Spleen (tissue), 11 donors: ENCODE measurements at regions not wholly inside any gene's neighbourhood (a gene's known extent, or its start where the extent isn't known, plus 50 kb on each side); places are given as distances from the start of the nearest gene placed in this dataset.

Experiments
- DNase-seq: peaks from one replicate; pipeline ENCODE4 v3.0.0-alpha.2; 2020
- H3K27ac ChIP-seq, 8 donors: fragments of 200-600 bp; sonication (generic) in 7 of 8; 1 replicate in 4 of 8; 2 replicates in 4 of 8; pipeline versions ENCODE4 v1.5.0 to v1.8.0; 2016 to 2021; ENCODE audit warnings: inconsistent platforms in 4 of 8, mild to moderate bottlenecking in 4 of 8, moderate library complexity in 1 of 8
- H3K27me3 ChIP-seq, 7 donors: fragments of 200-600 bp; sonication (generic) in 6 of 7; replicated peaks in 1 of 7; 1 replicate in 4 of 7; 2 replicates in 3 of 7; pipeline versions ENCODE4 v1.5.0 to v1.8.0; 2016 to 2021; ENCODE audit warnings: inconsistent platforms in 3 of 7, mild to moderate bottlenecking in 1 of 7
- H3K36me3 ChIP-seq, 6 donors: fragments of 200-600 bp; sonication (generic) in 5 of 6; 1 replicate in 4 of 6; 2 replicates in 2 of 6; pipeline versions ENCODE4 v1.5.0 to v1.8.0; 2016 to 2021; ENCODE audit warnings: inconsistent platforms in 2 of 6
- H3K4me1 ChIP-seq, 6 donors: fragments of 200-600 bp; sonication (generic) in 5 of 6; 1 replicate in 3 of 6; 2 replicates in 3 of 6; pipeline versions ENCODE4 v1.5.0 to v1.8.0; 2016 to 2021; ENCODE audit warnings: inconsistent platforms in 3 of 6
- H3K4me3 ChIP-seq, 8 donors: fragments of 200-600 bp; sonication (generic) in 7 of 8; 1 replicate in 4 of 8; 2 replicates in 4 of 8; pipeline versions ENCODE4 v1.5.0 to v1.8.0; 2016 to 2021; ENCODE audit warnings: inconsistent platforms in 4 of 8, mild to moderate bottlenecking in 4 of 8, moderate library complexity in 2 of 8
- H3K9me3 ChIP-seq, 8 donors: fragments of 200-600 bp; sonication (generic) in 7 of 8; 1 replicate in 4 of 8; 2 replicates in 4 of 8; pipeline versions ENCODE4 v1.5.0 to v1.8.0; 2016 to 2021; ENCODE audit warnings: inconsistent platforms in 4 of 8
- POLR2A ChIP-seq, 3 donors: fragments of 450-650 bp; IDR thresholded peaks; one replicate each; pipeline ENCODE4 v1.5.1; 2017; ENCODE audit warnings: antibody characterized with exemption in 3 of 3, mild to moderate bottlenecking in 1 of 3
- POLR2AphosphoS5 ChIP-seq, 3 donors: sonication (generic); formaldehyde crosslinking; IDR thresholded peaks; one replicate each; pipeline ENCODE4 v1.5.1; 2017; ENCODE audit warnings: antibody characterized with exemption in 3 of 3
- WGBS, 5 donors: extraction: QIAGEN DNeasy Blood & Tissue Kit in 3 of 5; methylation state at CpG; one replicate each; pipeline versions ENCODE4 v1.1.5 to v1.1.7; 2013 to 2018; 5-methylcytosine and 5-hydroxymethylcytosine counted together
- intact Hi-C: fragments of 100-400 bp; cut with DNase I; formaldehyde crosslinking; loops from one replicate; pipeline ENCODE4 v1.15.0; 2023; ENCODE audit warnings: low total_unique reads
- TF ChIP-seq, protein P1 (sequence below), 11 experiments: fragments of 200-600 bp in 7 of 11; fragments of 450-650 bp in 4 of 11; sonication (generic) in 4 of 11; IDR thresholded peaks in 8 of 11; conservative IDR thresholded peaks in 3 of 11; 1 replicate in 7 of 11; 2 replicates in 4 of 11; pipeline versions ENCODE4 v1.4.0 to v1.8.0; 2016 to 2021; ENCODE audit warnings: antibody characterized with exemption in 11 of 11, inconsistent platforms in 4 of 11, mild to moderate bottlenecking in 1 of 11
- donor health status: healthy with polysubstance abuse.
- donor health status: DM: no; HTN: no; CAD: no; lungs with moderate emphysema.
- donor health status: DM: no; HTN: no; CAD: no.
- donor health status: Bipolar disorder and iron deficiency.
- donor health status: healthy.
- donor health status: DM: no; HTN: no; CAD: no.
- donor health status: DM: yes; HTN: yes; CAD: no.

GRCh38 chr2:129345540-129345939, 633.9 kb upstream of the RAB6C start:
- intact Hi-C loops = no loop called here
- TF ChIP-seq POLR2AphosphoS5 (IDR thresholded peaks at IDR 0.05) = no peak
- TF ChIP-seq, protein P1, sequence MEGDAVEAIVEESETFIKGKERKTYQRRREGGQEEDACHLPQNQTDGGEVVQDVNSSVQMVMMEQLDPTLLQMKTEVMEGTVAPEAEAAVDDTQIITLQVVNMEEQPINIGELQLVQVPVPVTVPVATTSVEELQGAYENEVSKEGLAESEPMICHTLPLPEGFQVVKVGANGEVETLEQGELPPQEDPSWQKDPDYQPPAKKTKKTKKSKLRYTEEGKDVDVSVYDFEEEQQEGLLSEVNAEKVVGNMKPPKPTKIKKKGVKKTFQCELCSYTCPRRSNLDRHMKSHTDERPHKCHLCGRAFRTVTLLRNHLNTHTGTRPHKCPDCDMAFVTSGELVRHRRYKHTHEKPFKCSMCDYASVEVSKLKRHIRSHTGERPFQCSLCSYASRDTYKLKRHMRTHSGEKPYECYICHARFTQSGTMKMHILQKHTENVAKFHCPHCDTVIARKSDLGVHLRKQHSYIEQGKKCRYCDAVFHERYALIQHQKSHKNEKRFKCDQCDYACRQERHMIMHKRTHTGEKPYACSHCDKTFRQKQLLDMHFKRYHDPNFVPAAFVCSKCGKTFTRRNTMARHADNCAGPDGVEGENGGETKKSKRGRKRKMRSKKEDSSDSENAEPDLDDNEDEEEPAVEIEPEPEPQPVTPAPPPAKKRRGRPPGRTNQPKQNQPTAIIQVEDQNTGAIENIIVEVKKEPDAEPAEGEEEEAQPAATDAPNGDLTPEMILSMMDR (IDR thresholded peaks at IDR 0.05 in 8 of 11, conservative IDR thresholded peaks at IDR 0.05 in 3 of 11) = no peak
- TF ChIP-seq POLR2A (IDR thresholded peaks at IDR 0.05) = no peak
- no peak for DNase-seq
- Histone ChIP-seq H3K4me3 (no peak overlapping the region), H3K4me1 (no peaks in the 10 kb centered on the region), H3K9me3 (peaks cover 0 to 10% (median 5%) of the 10 kb centered on the region in 8 donors), H3K27ac (no peak overlapping the region), H3K27me3 (no peaks in the 10 kb centered on the region), H3K36me3 (no peaks in the 10 kb centered on the region)
- WGBS, 5 donors = 91 to 98% (median 96%) methylated on average over 1 of the region's 1 CpG

- no peak for TF ChIP-seq POLR2A (IDR thresholded peaks at IDR 0.05)
- TF ChIP-seq, protein P1 (IDR thresholded peaks at IDR 0.05 in 8 of 11, conservative IDR thresholded peaks at IDR 0.05 in 3 of 11) = no peak
- peak in 1 of 3 donors; percentile 23 for TF ChIP-seq POLR2AphosphoS5 (IDR thresholded peaks at IDR 0.05)
- no peaks in the 10 kb centered on the region for H3K36me3 ChIP-seq
- H3K4me3 ChIP-seq = peak overlapping the region in 1 of 8 donors; percentile 22
- peak overlapping the region in 4 of 8 donors; percentile 21 to 53 (median 42) for H3K27ac ChIP-seq
- no peak for DNase-seq
- H3K9me3 ChIP-seq = no peaks in the 10 kb centered on the region
- 60 to 79% (median 65%) methylated on average over 11 of the region's 11 CpGs for WGBS, 5 donors
- intact Hi-C loops = no loop called here
- H3K4me1 ChIP-seq = no peaks in the 10 kb centered on the region
- no peaks in the 10 kb centered on the region for H3K27me3 ChIP-seq
Measured at GRCh38 chr2:129347486-129348217, 631.8 kb upstream of the RAB6C start.

- Histone ChIP-seq H3K9me3 (no peaks in the 10 kb centered on the region), H3K36me3 (no peaks in the 10 kb centered on the region), H3K4me3 (no peak overlapping the region), H3K27ac (no peak overlapping the region), H3K4me1 (no peaks in the 10 kb centered on the region), H3K27me3 (no peaks in the 10 kb centered on the region)
- DNase-seq = no peak
- WGBS, 5 donors = 73 to 93% (median 84%) methylated on average over 2 of the region's 2 CpGs
- intact Hi-C loops = no loop called here
- TF ChIP-seq POLR2AphosphoS5 (IDR thresholded peaks at IDR 0.05) (no peak), POLR2A (IDR thresholded peaks at IDR 0.05) (no peak)
- TF ChIP-seq, protein P1 (IDR thresholded peaks at IDR 0.05 in 8 of 11, conservative IDR thresholded peaks at IDR 0.05 in 3 of 11) = no peak
Measured at GRCh38 chr2:129354631-129355030, 624.8 kb upstream of the RAB6C start.

GRCh38 chr2:129361688-129362087, 617.8 kb upstream of the RAB6C start:
- Histone ChIP-seq H3K27ac (no peak overlapping the region), H3K9me3 (no peaks in the 10 kb centered on the region), H3K27me3 (no peaks in the 10 kb centered on the region), H3K36me3 (no peaks in the 10 kb centered on the region), H3K4me3 (no peak overlapping the region), H3K4me1 (no peaks in the 10 kb centered on the region)
- TF ChIP-seq POLR2AphosphoS5 (IDR thresholded peaks at IDR 0.05) (no peak), POLR2A (IDR thresholded peaks at IDR 0.05) (no peak)
- TF ChIP-seq, protein P1 (IDR thresholded peaks at IDR 0.05 in 8 of 11, conservative IDR thresholded peaks at IDR 0.05 in 3 of 11) = no peak
- WGBS, 5 donors = 65 to 93% (median 83%) methylated on average over 3 of the region's 3 CpGs
- DNase-seq = no peak
- intact Hi-C loops = no loop called here
